ENCODE measurements at regions not wholly inside any gene's neighbourhood (a gene's known extent, or its start where the extent isn't known, plus 50 kb on each side); places are given as distances from the start of the nearest gene placed in this dataset.

GRCh38 chr12:34347367-34347766 is 325.1 kb downstream of the ALG10 start:
- TF ChIP-seq ZNF544 (tag by site-specific recombination; IDR thresholded peaks at IDR 0.05) (no peak), ZNF324 (tag by site-specific recombination; IDR thresholded peaks at IDR 0.05) (no peak), ZNF341 (tag by site-specific recombination; IDR thresholded peaks at IDR 0.05; ENCODE audit: low read depth) (no peak), FEZF1 (tag by site-specific recombination; IDR thresholded peaks at IDR 0.05) (no peak), CTCF (tag by site-specific recombination; IDR thresholded peaks at IDR 0.05) (peak; percentile 65), ZBTB21 (tag by site-specific recombination; IDR thresholded peaks at IDR 0.05) (no peak), BCL11A (tag by site-specific recombination; IDR thresholded peaks at IDR 0.05; ENCODE audit: low read depth) (peak; percentile 54; the same call in 1 of the 2 replicates), REPIN1 (tag by site-specific recombination; IDR thresholded peaks at IDR 0.05; ENCODE audit: low read depth) (no peak), YY1 (tag by site-specific recombination; IDR thresholded peaks at IDR 0.05) (no peak)
